ENCODE measurements at regions not wholly inside any gene's neighbourhood (a gene's known extent, or its start where the extent isn't known, plus 50 kb on each side); places are given as distances from the start of the nearest gene placed in this dataset.

- TF ChIP-seq, protein P1, sequence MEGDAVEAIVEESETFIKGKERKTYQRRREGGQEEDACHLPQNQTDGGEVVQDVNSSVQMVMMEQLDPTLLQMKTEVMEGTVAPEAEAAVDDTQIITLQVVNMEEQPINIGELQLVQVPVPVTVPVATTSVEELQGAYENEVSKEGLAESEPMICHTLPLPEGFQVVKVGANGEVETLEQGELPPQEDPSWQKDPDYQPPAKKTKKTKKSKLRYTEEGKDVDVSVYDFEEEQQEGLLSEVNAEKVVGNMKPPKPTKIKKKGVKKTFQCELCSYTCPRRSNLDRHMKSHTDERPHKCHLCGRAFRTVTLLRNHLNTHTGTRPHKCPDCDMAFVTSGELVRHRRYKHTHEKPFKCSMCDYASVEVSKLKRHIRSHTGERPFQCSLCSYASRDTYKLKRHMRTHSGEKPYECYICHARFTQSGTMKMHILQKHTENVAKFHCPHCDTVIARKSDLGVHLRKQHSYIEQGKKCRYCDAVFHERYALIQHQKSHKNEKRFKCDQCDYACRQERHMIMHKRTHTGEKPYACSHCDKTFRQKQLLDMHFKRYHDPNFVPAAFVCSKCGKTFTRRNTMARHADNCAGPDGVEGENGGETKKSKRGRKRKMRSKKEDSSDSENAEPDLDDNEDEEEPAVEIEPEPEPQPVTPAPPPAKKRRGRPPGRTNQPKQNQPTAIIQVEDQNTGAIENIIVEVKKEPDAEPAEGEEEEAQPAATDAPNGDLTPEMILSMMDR (conservative IDR thresholded peaks at IDR 0.05), result no peak
- TF ChIP-seq EZH2 (IDR thresholded peaks at IDR 0.05; ENCODE audit: low read depth), result no peak
Observed at GRCh38 chr13:50123515-50123861, 108.2 kb downstream of the KCNRG start.

All from PC-9 (cell line).